Fibroblast of villous mesenchyme (primary cell): ENCODE measurements at regions not wholly inside any gene's neighbourhood (a gene's known extent, or its start where the extent isn't known, plus 50 kb on each side); places are given as distances from the start of the nearest gene placed in this dataset.

Experiments
- DNase-seq: peaks from one replicate; pipeline ENCODE4 v3.0.0-alpha.2; 2010; ENCODE audit warnings: low read depth
- H3K4me3 ChIP-seq: 2 replicates; pipeline ENCODE4 v1.5.1; 2011; ENCODE audit warnings: low read depth, mild to moderate bottlenecking, low read length
- TF ChIP-seq, protein P1 (sequence below): IDR thresholded peaks from 2 replicates; pipeline ENCODE4 v1.5.1; 2012; ENCODE audit warnings: low read depth, mild to moderate bottlenecking, low read length; ENCODE audit not compliant: insufficient read depth

DNA sequence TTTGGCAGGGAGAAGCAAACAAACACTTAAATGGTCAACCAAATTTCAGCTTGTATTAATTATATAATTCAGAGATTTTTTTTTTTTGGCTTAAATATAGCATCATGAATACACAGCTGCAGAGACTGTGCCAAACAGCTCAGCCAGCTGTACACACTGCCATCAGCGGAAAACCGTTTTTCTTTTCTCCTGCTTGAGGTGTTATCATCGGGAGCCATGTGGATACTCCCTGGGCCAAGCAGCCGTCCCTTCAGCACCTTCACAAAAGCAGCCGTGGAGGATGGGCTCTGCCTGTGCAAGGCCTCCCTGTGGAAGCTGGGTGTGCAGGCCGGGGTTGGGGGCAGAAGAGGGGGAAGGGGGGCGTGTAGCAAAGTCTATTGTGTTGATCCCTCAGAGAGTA is 85.0 kb downstream of the NUF2 start:
- DNase-seq, result no peak

DNA sequence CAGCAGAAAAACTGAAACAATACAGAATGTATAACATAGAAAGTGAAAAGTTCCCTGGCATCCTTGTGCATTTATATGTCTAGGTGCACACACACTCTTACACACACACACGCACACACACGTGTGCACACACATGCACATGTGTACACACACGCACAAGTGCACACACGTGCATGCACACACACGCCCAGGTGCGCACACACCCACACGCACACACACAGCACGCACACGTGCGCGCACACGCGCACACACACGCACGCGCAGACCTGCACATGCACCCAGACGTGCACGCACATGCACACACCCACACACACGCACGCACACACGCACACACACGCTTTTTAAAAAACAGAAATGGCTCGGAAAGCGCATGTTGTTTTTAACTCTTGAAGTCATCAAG is 86.5 kb downstream of the NUF2 start:
- TF ChIP-seq, protein P1, sequence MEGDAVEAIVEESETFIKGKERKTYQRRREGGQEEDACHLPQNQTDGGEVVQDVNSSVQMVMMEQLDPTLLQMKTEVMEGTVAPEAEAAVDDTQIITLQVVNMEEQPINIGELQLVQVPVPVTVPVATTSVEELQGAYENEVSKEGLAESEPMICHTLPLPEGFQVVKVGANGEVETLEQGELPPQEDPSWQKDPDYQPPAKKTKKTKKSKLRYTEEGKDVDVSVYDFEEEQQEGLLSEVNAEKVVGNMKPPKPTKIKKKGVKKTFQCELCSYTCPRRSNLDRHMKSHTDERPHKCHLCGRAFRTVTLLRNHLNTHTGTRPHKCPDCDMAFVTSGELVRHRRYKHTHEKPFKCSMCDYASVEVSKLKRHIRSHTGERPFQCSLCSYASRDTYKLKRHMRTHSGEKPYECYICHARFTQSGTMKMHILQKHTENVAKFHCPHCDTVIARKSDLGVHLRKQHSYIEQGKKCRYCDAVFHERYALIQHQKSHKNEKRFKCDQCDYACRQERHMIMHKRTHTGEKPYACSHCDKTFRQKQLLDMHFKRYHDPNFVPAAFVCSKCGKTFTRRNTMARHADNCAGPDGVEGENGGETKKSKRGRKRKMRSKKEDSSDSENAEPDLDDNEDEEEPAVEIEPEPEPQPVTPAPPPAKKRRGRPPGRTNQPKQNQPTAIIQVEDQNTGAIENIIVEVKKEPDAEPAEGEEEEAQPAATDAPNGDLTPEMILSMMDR, result no peak

More for the DNA sequence above, 85.0 kb downstream of the NUF2 start:
- no peak overlapping the region for H3K4me3 ChIP-seq
- TF ChIP-seq, protein P1, result no peak

DNA sequence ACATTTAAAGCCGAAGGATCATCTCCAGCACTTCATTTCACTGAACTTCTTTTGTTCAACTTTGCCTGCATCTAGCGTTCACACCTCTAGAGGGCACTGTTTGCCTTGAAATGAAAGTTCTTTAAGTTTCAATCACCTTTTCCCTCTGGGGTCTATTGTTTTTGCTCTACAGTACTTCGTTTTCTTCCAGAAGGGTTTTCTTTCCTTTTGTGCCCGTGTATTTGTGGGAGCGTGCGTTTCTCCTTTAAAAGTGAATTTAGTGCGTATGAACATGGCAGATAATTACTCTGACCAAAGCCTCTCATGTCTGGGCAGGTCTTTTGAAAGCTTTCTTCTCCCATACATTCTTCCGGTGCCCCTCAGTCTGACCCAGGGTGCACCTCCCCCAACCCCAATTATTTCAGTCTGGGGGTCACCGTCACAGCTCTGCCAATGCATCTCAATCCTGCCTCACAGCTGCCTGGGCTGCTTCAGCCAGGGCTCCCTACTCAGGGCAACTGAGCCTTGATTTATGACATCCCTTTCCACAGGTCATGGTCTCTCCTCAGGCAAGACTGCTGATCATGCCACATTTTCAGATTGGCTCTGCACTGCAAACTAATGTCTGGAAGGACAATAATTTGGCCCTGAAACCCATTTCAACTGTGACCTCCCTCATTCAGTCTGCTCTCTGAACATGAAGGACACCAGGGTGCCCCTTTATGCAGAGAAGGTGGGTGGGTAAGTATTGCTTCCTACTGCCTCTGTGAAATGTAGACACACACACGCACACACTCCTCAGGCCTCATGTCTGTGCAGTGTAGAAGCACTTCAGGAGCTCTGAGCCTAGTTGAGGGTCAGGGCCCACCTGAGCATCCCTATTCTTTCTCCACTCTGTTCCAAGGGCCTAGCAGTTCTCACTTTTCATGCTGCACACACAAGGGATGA is 88.6 kb downstream of the NUF2 start:
- DNase-seq, result peak; percentile 60
- H3K4me3 ChIP-seq, result no peak overlapping the region
- TF ChIP-seq, protein P1, result peak; percentile 85

More for the DNA sequence above, 86.5 kb downstream of the NUF2 start:
- H3K4me3 ChIP-seq, result no peak overlapping the region
- no peak for DNase-seq

DNA sequence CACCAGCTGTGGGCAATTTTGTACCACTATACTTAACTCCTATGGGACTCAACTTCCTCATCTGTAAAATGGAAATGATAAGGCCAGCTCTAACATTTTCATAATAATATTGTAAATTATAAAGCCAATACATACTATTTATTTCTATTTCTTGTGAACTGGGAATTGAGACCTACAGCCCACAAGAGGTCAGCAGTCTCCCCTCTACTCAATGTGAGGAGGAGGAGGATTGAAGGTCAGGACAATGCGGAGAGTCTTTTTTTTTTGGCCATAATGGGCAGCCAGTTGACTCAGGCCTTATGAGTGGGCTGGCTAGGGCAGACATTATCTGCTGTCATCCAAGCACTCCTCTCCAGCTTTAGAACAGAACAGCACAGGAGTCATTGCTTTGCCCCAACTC is 90.5 kb downstream of the NUF2 start:
- no peak for DNase-seq

DNA sequence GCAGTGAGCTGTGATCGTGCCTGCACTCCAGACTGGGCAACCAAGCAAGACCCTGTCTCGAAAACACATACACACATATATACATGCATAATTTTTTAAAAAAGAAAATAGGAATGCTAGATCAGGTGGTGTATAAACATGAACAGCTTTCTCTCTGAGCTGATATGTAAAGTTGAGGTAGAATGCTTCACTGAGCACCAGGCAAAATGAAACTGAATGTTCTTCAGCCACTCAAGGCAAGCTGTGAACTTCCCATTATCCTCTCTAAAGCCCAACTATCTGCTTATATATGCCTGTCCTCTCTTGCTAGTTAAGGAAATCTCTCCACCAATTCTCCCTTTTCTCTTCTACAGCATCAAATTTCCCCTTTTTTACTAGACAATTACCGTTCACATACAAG is 93.0 kb downstream of the NUF2 start:
- TF ChIP-seq, protein P1, result no peak
- no peak overlapping the region for H3K4me3 ChIP-seq
- no peak for DNase-seq

More for the DNA sequence above, 90.5 kb downstream of the NUF2 start:
- no peak overlapping the region for H3K4me3 ChIP-seq
- TF ChIP-seq, protein P1, result no peak

DNA sequence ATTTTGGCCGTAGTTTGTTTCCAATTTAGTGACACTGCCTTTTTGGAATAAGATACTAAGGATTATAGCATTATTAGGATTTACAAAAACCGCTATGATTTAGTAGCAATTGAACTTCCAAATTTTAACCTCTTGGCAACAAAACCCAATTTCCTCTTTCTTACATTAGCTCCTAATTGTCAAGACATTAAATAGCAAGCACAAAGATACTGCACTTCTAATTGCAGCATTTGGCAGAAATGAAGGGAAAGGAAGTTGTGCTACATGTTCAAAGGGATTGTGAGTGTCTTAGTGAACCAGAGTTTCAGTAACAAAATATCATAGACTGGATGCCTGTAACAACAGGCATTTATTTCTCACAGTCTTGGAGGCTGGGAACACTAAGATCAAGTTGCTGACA is 99.9 kb downstream of the NUF2 start:
- TF ChIP-seq, protein P1, result no peak
- no peak for DNase-seq
- no peak overlapping the region for H3K4me3 ChIP-seq
